Gastroesophageal sphincter (tissue), 4 donors: ENCODE measurements at regions not wholly inside any gene's neighbourhood (a gene's known extent, or its start where the extent isn't known, plus 50 kb on each side); places are given as distances from the start of the nearest gene placed in this dataset.
"Not testable (repeated sequence)": the region's sequence is repeated elsewhere in the genome, so short reads cannot be mapped to it uniquely, and the experiment has no call there.

Experiments
- ATAC-seq: fragments of 150-250 bp; one replicate; pipeline ENCODE4 v1.9.1; 2016; ENCODE audit warnings: mild to moderate bottlenecking, moderate library complexity
- H3K27ac ChIP-seq, 4 donors: fragments of 200-600 bp; sonication (generic) in 3 of 4; 1 replicate in 3 of 4; 2 replicates in 1 of 4; pipeline ENCODE4 v1.5.1; 2016 to 2019
- H3K27me3 ChIP-seq: fragments of 200-600 bp; sonication (generic); one replicate; pipeline ENCODE4 v1.5.1; 2019
- H3K36me3 ChIP-seq, 2 donors: fragments of 200-600 bp; sonication (generic); one replicate each; pipeline ENCODE4 v1.5.1; 2019; ENCODE audit warnings: control low read depth in 1 of 2
- H3K4me1 ChIP-seq, 3 donors: fragments of 200-600 bp; sonication (generic); 1 replicate in 2 of 3; 2 replicates in 1 of 3; pipeline ENCODE4 v1.5.1; 2016 to 2019; ENCODE audit warnings: control low read depth in 2 of 3
- H3K4me3 ChIP-seq, 2 donors: fragments of 200-600 bp; sonication (generic); one replicate each; pipeline ENCODE4 v1.5.1; 2019; ENCODE audit warnings: mild to moderate bottlenecking in 1 of 2, moderate library complexity in 1 of 2
- H3K9me3 ChIP-seq, 3 donors: fragments of 200-600 bp; sonication (generic); one replicate each; pipeline ENCODE4 v1.5.1; 2017 to 2019; ENCODE audit warnings: control low read depth in 2 of 3
- EP300 ChIP-seq: sonication (generic); formaldehyde crosslinking; IDR thresholded peaks from one replicate; pipeline ENCODE4 v1.6.1; 2017; ENCODE audit warnings: antibody characterized with exemption, mild to moderate bottlenecking
- POLR2A ChIP-seq, 2 donors: fragments of 450-650 bp; IDR thresholded peaks; one replicate each; pipeline ENCODE4 v1.6.1; 2017; ENCODE audit warnings: antibody characterized with exemption in 2 of 2, mild to moderate bottlenecking in 2 of 2, moderate library complexity in 1 of 2
- POLR2AphosphoS5 ChIP-seq: sonication (generic); formaldehyde crosslinking; IDR thresholded peaks from one replicate; pipeline ENCODE4 v1.6.1; 2017; ENCODE audit warnings: antibody characterized with exemption
- WGBS, 2 donors: methylation state at CpG; one replicate each; pipeline ENCODE4 v1.1.5; 2018; ENCODE audit warnings: low coverage in 1 of 2; 5-methylcytosine and 5-hydroxymethylcytosine counted together
- TF ChIP-seq, protein P1 (sequence below), 4 experiments: fragments of 200-600 bp in 2 of 4; fragments of 450-650 bp in 2 of 4; sonication (generic) in 1 of 4; IDR thresholded peaks; one replicate each; pipeline ENCODE4 v1.5.1; 2017 to 2019; ENCODE audit warnings: antibody characterized with exemption in 4 of 4, mild to moderate bottlenecking in 2 of 4, moderate library complexity in 2 of 4

DNA sequence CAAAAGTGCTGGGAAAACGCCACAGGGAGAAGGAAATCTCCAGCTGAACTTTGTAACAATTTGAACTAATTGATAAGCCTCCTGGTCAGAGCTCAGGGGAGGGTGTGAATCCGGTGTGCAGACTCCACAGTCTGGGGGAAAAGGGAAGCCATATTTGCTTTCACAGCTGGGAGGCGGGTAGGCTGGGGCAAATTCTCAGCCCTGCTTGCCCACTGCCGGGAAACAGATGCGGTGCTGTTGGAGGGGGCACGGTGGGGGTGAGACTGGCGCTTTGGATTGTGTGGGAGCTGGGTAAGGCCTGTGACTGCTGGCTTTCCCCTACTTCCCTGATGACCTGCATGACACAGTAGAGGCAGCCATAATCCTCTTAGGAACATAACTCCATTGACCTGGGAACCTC, 134.8 kb downstream of the ADCYAP1 start:
- no peak for TF ChIP-seq POLR2AphosphoS5
- TF ChIP-seq EP300: no peak
- TF ChIP-seq, protein P1, sequence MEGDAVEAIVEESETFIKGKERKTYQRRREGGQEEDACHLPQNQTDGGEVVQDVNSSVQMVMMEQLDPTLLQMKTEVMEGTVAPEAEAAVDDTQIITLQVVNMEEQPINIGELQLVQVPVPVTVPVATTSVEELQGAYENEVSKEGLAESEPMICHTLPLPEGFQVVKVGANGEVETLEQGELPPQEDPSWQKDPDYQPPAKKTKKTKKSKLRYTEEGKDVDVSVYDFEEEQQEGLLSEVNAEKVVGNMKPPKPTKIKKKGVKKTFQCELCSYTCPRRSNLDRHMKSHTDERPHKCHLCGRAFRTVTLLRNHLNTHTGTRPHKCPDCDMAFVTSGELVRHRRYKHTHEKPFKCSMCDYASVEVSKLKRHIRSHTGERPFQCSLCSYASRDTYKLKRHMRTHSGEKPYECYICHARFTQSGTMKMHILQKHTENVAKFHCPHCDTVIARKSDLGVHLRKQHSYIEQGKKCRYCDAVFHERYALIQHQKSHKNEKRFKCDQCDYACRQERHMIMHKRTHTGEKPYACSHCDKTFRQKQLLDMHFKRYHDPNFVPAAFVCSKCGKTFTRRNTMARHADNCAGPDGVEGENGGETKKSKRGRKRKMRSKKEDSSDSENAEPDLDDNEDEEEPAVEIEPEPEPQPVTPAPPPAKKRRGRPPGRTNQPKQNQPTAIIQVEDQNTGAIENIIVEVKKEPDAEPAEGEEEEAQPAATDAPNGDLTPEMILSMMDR (IDR thresholded peaks at IDR 0.05): no peak
- TF ChIP-seq POLR2A (IDR thresholded peaks at IDR 0.05): no peak
- Histone ChIP-seq H3K27me3 (peaks cover 5% of the 10 kb centered on the region), H3K9me3 (no peaks in the 10 kb centered on the region), H3K4me1 (no peaks in the 10 kb centered on the region), H3K4me3 (no peak overlapping the region), H3K36me3 (no peaks in the 10 kb centered on the region), H3K27ac (no peak overlapping the region)
- WGBS, 2 donors: 88 to 91% methylated on average over 4 to 6 of the region's 7 CpGs
- ATAC-seq: no peak

DNA sequence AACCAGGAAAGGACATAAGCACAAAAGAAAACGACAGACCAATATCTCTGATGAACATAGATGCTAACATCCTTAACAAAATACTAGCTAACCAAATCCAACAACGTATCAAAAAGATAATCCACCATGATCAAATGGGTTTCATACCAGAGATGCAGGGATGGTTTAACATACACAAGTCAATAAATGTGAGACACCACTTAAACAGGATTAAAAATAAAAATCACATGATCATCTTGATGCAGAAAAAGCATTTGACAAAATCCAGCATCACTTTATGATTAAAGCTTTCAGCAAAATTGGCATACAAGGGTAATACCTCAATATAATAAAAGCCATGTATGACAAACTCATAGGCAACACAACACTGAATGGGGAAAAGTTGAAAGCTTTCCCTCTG, 138.4 kb downstream of the ADCYAP1 start:
- WGBS, 2 donors: 57 to 71% methylated on average over 1 to 2 of the region's 2 CpGs
- not testable (repeated sequence) for H3K36me3 ChIP-seq, H3K27me3 ChIP-seq, ATAC-seq, H3K4me1 ChIP-seq, H3K27ac ChIP-seq, H3K9me3 ChIP-seq, H3K4me3 ChIP-seq

DNA sequence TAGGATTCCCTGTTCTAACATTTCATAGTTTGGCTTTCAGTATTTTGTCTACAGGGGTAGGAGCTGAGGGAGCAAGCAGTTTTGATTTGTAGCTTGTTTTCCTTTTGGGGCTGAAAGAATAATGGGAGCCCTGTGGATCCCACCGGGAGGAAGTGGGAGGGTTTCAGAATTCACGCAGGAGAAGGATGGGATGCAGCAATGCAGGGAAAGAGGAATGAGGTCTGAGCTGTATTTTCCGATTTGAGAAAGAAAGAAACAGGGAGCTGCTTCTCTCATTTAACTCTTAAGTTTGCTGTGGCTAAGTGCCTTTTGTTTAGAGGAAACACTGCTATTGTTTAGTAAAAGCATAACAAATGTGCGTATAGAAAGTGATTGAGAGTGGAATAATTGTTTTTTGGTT, 141.0 kb downstream of the ADCYAP1 start:
- no peaks in the 10 kb centered on the region for H3K9me3 ChIP-seq
- H3K27me3 ChIP-seq: no peaks in the 10 kb centered on the region
- 8 to 12% methylated on average over 2 to 4 of the region's 4 CpGs for WGBS, 2 donors
- ATAC-seq: no peak
- no peaks in the 10 kb centered on the region for H3K36me3 ChIP-seq
- TF ChIP-seq POLR2A (IDR thresholded peaks at IDR 0.05): no peak
- no peak for TF ChIP-seq POLR2AphosphoS5
- TF ChIP-seq, protein P1 (IDR thresholded peaks at IDR 0.05): no peak
- H3K4me3 ChIP-seq: no peak overlapping the region
- H3K27ac ChIP-seq: no peak overlapping the region
- no peaks in the 10 kb centered on the region for H3K4me1 ChIP-seq

DNA sequence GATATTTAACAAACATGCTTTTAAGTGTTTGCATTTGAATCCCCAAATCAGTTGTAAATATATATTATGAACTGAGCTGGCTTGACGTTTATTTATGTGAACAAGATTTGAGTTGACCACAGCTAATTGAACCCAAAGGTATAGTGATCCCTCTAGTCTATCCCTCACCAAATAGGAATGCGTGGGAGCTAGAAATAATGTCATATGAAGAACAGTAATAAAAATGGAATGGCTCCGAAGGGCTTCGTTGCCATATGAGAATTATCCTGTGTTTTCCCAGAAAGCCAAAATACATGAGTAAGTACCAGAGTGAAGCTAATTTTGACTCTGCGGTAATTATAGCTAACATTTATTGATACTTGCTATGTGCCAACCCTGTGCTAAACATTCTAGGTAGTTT, 142.7 kb downstream of the ADCYAP1 start:
- TF ChIP-seq EP300: no peak
- TF ChIP-seq, protein P1 (IDR thresholded peaks at IDR 0.05): no peak
- TF ChIP-seq POLR2AphosphoS5: no peak
- no peak for TF ChIP-seq POLR2A (IDR thresholded peaks at IDR 0.05)
- no peak overlapping the region for H3K27ac ChIP-seq
- H3K9me3 ChIP-seq: no peaks in the 10 kb centered on the region
- H3K4me1 ChIP-seq: no peaks in the 10 kb centered on the region
- 78 to 83% methylated on average over 3 to 5 of the region's 5 CpGs for WGBS, 2 donors
- no peak overlapping the region for H3K4me3 ChIP-seq
- H3K36me3 ChIP-seq: no peaks in the 10 kb centered on the region
- ATAC-seq: no peak
- no peaks in the 10 kb centered on the region for H3K27me3 ChIP-seq

DNA sequence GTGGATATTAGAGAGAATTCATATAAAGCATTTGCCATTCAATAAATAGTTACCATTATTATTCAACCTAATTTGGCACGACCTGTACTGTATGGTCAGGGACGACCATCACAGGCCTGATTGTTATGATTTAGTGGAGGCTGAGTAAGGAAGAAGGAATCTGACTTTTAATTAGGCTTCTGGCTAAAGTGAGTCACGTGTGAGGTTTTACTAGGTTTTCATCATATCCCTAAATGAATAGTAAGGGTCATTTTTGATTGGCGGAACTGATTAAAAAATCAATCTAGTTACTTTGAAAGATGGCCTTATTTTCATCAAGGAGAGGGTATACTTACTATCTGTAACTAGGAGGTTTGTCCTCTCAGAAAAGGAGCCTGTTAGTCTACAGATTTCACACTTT, 143.4 kb downstream of the ADCYAP1 start:
- no peak for ATAC-seq
- Histone ChIP-seq H3K4me3 (no peak overlapping the region), H3K27me3 (no peaks in the 10 kb centered on the region), H3K9me3 (no peaks in the 10 kb centered on the region), H3K27ac (no peak overlapping the region), H3K36me3 (no peaks in the 10 kb centered on the region), H3K4me1 (no peaks in the 10 kb centered on the region)
- WGBS, 2 donors: 46 to 52% methylated on average over 4 of the region's 4 CpGs
- no peak for TF ChIP-seq EP300
- TF ChIP-seq, protein P1 (IDR thresholded peaks at IDR 0.05): no peak
- no peak for TF ChIP-seq POLR2AphosphoS5
- TF ChIP-seq POLR2A (IDR thresholded peaks at IDR 0.05): no peak

DNA sequence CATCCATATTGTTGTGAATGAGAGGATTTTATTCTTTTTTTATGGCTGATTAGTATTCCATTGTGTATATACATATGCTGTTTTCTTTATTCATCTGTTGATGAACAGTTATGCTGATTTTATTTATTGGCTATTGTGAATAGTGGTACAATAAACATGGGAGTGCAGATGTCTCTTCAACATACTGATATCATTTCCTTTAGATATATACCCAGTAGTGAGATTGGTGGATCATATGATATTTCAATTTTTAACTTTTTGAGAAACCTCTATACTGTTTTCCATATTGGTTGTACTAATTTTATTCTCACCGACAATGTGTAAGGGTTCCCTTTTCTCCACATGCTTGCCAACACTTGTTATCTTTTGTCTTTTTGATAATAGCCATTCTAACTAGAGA, 144.5 kb downstream of the ADCYAP1 start:
- ATAC-seq: no peak
- Histone ChIP-seq H3K9me3 (no peaks in the 10 kb centered on the region), H3K36me3 (no peaks in the 10 kb centered on the region), H3K27me3 (no peaks in the 10 kb centered on the region), H3K4me3 (no peak overlapping the region), H3K4me1 (no peaks in the 10 kb centered on the region), H3K27ac (no peak overlapping the region)
- WGBS, 2 donors: 80 to 88% methylated on average over 1 of the region's 1 CpG
- TF ChIP-seq POLR2AphosphoS5 (no peak), POLR2A (IDR thresholded peaks at IDR 0.05) (no peak), EP300 (no peak)
- TF ChIP-seq, protein P1 (IDR thresholded peaks at IDR 0.05): no peak
